ENCODE measurements at regions not wholly inside any gene's neighbourhood (a gene's known extent, or its start where the extent isn't known, plus 50 kb on each side); places are given as distances from the start of the nearest gene placed in this dataset.

GRCh38 chr9:3058409-3058808 lies 214.5 kb upstream of the PUM3 start:
- no peak for DNase-seq (ENCODE audit: low read depth)
- TF ChIP-seq CTCF (IDR thresholded peaks at IDR 0.05; ENCODE audit: insufficient read depth, low read depth, low read length, missing control alignments): no peak
- no peak overlapping the region for H3K4me3 ChIP-seq (ENCODE audit: low read depth, low read length)

- TF ChIP-seq CTCF (IDR thresholded peaks at IDR 0.05; ENCODE audit: insufficient read depth, low read depth, low read length, missing control alignments): no peak
- DNase-seq (ENCODE audit: low read depth): no peak
Observed at GRCh38 chr9:3054017-3054586, 210.2 kb upstream of the PUM3 start.

GRCh38 chr9:3049636-3050035 lies 205.7 kb upstream of the PUM3 start:
- H3K4me3 ChIP-seq (ENCODE audit: low read depth, low read length): no peak overlapping the region
- no peak for TF ChIP-seq CTCF (IDR thresholded peaks at IDR 0.05; ENCODE audit: insufficient read depth, low read depth, low read length, missing control alignments)
- DNase-seq (ENCODE audit: low read depth): no peak

More at GRCh38 chr9:3054017-3054586, 210.2 kb upstream of the PUM3 start:
- H3K4me3 ChIP-seq (ENCODE audit: low read depth, low read length): no peak overlapping the region

GRCh38 chr9:3047912-3048311 lies 204.0 kb upstream of the PUM3 start:
- TF ChIP-seq CTCF (IDR thresholded peaks at IDR 0.05; ENCODE audit: insufficient read depth, low read depth, low read length, missing control alignments): no peak
- DNase-seq (ENCODE audit: low read depth): no peak
- no peak overlapping the region for H3K4me3 ChIP-seq (ENCODE audit: low read depth, low read length)

- DNase-seq (ENCODE audit: low read depth): no peak
- no peak overlapping the region for H3K4me3 ChIP-seq (ENCODE audit: low read depth, low read length)
- TF ChIP-seq CTCF (IDR thresholded peaks at IDR 0.05; ENCODE audit: insufficient read depth, low read depth, low read length, missing control alignments): no peak
Observed at GRCh38 chr9:3045153-3045552, 201.3 kb upstream of the PUM3 start.

GRCh38 chr9:3043369-3043768 lies 199.5 kb upstream of the PUM3 start:
- TF ChIP-seq CTCF (IDR thresholded peaks at IDR 0.05; ENCODE audit: insufficient read depth, low read depth, low read length, missing control alignments): no peak
- no peak overlapping the region for H3K4me3 ChIP-seq (ENCODE audit: low read depth, low read length)
- no peak for DNase-seq (ENCODE audit: low read depth)

- H3K4me3 ChIP-seq (ENCODE audit: low read depth, low read length): no peak overlapping the region
- no peak for DNase-seq (ENCODE audit: low read depth)
- no peak for TF ChIP-seq CTCF (IDR thresholded peaks at IDR 0.05; ENCODE audit: insufficient read depth, low read depth, low read length, missing control alignments)
Observed at GRCh38 chr9:3040761-3041160, 196.9 kb upstream of the PUM3 start.

Data from GM12865 (cell line).